Right lung (tissue), 2 donors: ENCODE measurements at regions not wholly inside any gene's neighbourhood (a gene's known extent, or its start where the extent isn't known, plus 50 kb on each side); places are given as distances from the start of the nearest gene placed in this dataset.

ENCODE experiments used
- DNase-seq, 2 donors: peaks; one replicate each; pipeline ENCODE4 v3.0.0-alpha.2; 2013

- no peak for DNase-seq
Observed at GRCh38 chr17:79201536-79202227, 127.1 kb downstream of the ENGASE start.

GRCh38 chr17:79201119-79201518 lies 126.5 kb downstream of the ENGASE start:
- DNase-seq, result no peak

- no peak for DNase-seq
Observed at GRCh38 chr17:79196913-79197312, 122.3 kb downstream of the ENGASE start.

- DNase-seq, result peak; percentile 32 to 43
Observed at GRCh38 chr17:79192503-79193351, 118.1 kb downstream of the ENGASE start.

GRCh38 chr17:79191270-79191934 lies 116.8 kb downstream of the ENGASE start:
- DNase-seq, result no peak

- no peak for DNase-seq
Observed at GRCh38 chr17:79189305-79189704, 114.7 kb downstream of the ENGASE start.

- DNase-seq, result no peak
Observed at GRCh38 chr17:79188685-79189084, 114.1 kb downstream of the ENGASE start.

GRCh38 chr17:79188048-79188447 lies 113.4 kb downstream of the ENGASE start:
- no peak for DNase-seq

- DNase-seq, result no peak
Observed at GRCh38 chr17:79187186-79187585, 112.6 kb downstream of the ENGASE start.

- no peak for DNase-seq
Observed at GRCh38 chr17:79186406-79186805, 111.8 kb downstream of the ENGASE start.

GRCh38 chr17:79185671-79186070 lies 111.0 kb downstream of the ENGASE start:
- DNase-seq, result no peak

GRCh38 chr17:79184219-79184618 lies 109.6 kb downstream of the ENGASE start:
- no peak for DNase-seq

GRCh38 chr17:79183293-79184158 lies 108.9 kb downstream of the ENGASE start:
- DNase-seq, result no peak

- DNase-seq, result no peak
Observed at GRCh38 chr17:79183043-79183292, 108.3 kb downstream of the ENGASE start.

- no peak for DNase-seq
Observed at GRCh38 chr17:79182176-79183042, 107.8 kb downstream of the ENGASE start.

- no peak for DNase-seq
Observed at GRCh38 chr17:79180358-79181005, 105.9 kb downstream of the ENGASE start.

- no peak for DNase-seq
Observed at GRCh38 chr17:79179334-79179733, 104.7 kb downstream of the ENGASE start.

- no peak for DNase-seq
Observed at GRCh38 chr17:79177877-79178276, 103.3 kb downstream of the ENGASE start.

- DNase-seq, result no peak
Observed at GRCh38 chr17:79176792-79177601, 102.4 kb downstream of the ENGASE start.
